GM10248 (cell line): ENCODE measurements at regions not wholly inside any gene's neighbourhood (a gene's known extent, or its start where the extent isn't known, plus 50 kb on each side); places are given as distances from the start of the nearest gene placed in this dataset.

Experiments
- CTCF ChIA-PET: fragments of 300-600 bp; sonication (Branson Sonifier 250); formaldehyde crosslinking; extraction: SDS; loops from one replicate; lab custom pipeline; 2021; ENCODE audit warnings: antibody characterized with exemption; lab: Yijun Ruan, JAX
- POLR2A ChIA-PET: fragments of 350-650 bp; sonication (Branson Sonifier 250); formaldehyde crosslinking; extraction: SDS; loops from one replicate; lab custom pipeline; 2020; ENCODE audit warnings: antibody characterized with exemption; lab: Yijun Ruan, JAX
- DNase-seq: peaks from one replicate; pipeline ENCODE4 v3.0.0; 2012; ENCODE audit errors: extremely low spot score
- CTCF ChIP-seq: IDR thresholded peaks from 2 replicates; pipeline ENCODE4 v1.5.1; 2012; ENCODE audit warnings: mild to moderate bottlenecking, low read depth; ENCODE audit errors: extremely low read depth, missing control alignments, control extremely low read depth

- no peak for DNase-seq
- CTCF ChIA-PET: interaction anchor here (1.3 kb wide), 1 partner anchor 32 kb away, joined by 3 read pairs; no protein-coding TSS in a partner anchor
- TF ChIP-seq CTCF: no peak
Observed at GRCh38 chr16:65888201-65888600, 478.3 kb upstream of the CDH5 start.

DNA sequence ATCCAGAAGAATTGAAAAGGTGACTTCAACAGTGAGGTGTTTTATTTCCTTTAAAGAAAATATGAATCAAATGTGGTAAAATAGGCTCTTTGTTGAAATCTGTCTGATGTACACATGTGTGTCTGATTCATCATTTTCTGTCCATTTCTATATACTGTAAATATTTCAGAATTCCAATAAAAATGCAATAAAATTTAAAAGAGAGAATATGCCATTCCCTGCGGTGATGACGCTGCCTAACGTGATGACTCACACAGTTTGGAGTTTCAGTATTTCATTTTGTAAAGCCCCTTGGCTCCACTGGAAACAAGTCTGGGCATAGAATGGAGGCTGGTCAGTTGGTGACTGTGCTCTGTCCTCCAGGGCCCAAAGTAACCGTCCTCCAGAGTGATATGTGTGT lies 482.5 kb upstream of the CDH5 start:
- DNase-seq: no peak
- TF ChIP-seq CTCF: no peak
- ChIA-PET POLR2A (no interaction called here), CTCF (no interaction called here)

More at GRCh38 chr16:65888201-65888600, 478.3 kb upstream of the CDH5 start:
- POLR2A ChIA-PET: no interaction called here

DNA sequence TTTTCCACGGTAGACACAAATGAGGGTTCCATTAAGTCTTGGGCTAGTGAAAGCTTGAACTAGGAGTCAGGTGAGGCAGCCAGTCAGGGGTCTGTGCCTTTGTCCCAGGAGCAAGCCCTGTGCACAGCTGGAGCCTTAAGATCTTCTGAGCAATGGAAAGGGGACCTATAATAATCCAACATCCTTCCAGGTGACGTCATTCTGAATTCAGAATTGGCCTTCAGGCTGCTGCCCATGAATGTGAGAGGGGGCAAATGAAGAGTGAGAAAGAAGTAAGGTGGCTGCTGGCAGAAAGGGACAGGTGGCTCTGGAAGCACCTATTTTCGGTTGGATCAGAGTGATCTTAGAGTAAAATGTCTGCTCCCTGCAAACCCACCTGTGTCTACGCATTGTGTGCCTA lies 488.1 kb upstream of the CDH5 start:
- ChIA-PET CTCF (no interaction called here), POLR2A (no interaction called here)
- DNase-seq: no peak
- no peak for TF ChIP-seq CTCF

DNA sequence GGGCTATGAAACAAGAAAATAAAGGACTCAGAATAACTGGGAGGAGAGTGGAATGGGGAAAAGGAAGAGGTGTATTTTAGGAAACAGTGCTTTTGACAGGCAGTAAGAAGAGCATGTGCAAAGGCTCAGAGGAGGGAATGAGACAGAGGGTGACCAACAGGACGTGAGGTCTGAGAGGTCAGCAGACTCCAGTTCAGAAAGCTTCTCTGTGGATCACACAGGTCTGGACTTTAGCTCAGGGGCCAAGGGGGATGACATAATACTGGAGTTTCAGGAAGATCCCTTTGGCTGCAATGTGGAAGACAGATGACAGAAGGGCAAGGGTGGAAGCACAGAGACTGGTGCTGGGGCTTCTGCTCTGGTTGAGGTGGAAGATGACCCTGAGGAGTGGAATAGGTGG lies 489.9 kb upstream of the CDH5 start:
- DNase-seq: no peak
- POLR2A ChIA-PET: no interaction called here
- TF ChIP-seq CTCF: no peak
- CTCF ChIA-PET: no interaction called here

DNA sequence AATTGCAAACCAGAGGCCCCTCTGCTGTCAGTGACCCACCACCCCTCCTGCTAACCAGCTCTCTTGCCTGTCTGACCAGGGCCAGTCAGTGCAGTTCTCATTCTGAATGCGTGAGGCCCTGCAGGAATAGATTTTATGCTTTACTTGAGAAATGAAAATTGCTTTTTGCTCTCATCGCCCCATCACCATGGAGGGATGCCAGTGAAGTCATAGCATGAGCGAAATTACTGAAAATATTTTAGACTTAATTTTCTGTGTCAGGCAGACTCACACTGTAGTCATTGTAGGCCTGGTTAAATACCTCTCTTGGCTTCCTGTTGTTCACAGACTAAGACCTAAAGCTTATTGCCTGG lies 490.5 kb upstream of the CDH5 start:
- no peak for DNase-seq
- CTCF ChIA-PET: no interaction called here
- POLR2A ChIA-PET: no interaction called here

DNA sequence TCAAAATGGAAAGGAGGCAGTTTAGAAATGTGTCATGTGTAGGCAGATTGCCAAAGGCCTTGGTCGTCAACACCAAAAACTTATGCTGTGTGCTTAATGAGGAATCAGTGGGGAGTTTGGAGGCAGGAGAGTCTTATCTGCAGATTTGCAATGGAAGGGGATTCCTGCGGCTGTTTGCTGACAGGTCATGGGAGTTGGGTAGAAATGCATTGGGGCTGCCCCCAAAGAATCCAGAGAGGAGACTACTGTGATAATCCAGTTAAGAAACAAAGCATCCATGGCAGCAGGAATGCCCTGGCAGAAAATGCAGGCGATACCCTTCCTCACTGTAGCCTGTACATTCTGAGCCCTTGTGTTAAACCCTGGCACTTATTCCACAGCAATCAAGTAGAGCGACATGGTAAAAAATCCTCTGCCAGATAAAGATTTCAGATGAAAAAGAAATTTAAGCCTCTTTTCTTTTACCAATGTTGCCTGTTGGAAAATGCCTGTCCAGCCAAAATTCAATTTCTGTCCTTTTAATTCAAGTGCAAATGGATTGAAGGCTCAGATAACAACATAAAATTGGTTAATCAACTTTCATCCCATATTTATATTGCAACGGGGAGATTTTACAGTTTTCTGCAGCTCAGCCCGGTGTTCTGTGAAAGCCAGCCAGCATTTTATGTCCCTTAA lies 491.0 kb upstream of the CDH5 start:
- CTCF ChIA-PET: no interaction called here
- no peak for TF ChIP-seq CTCF
- no peak for DNase-seq
- POLR2A ChIA-PET: no interaction called here

More for the DNA sequence above, 490.5 kb upstream of the CDH5 start:
- TF ChIP-seq CTCF: no peak
